GM18909 (cell line): ENCODE measurements at regions not wholly inside any gene's neighbourhood (a gene's known extent, or its start where the extent isn't known, plus 50 kb on each side); places are given as distances from the start of the nearest gene placed in this dataset.
"Not testable (repeated sequence)": the region's sequence is repeated elsewhere in the genome, so short reads cannot be mapped to it uniquely, and the experiment has no call there.

Source experiments
- ATAC-seq: cut with Tn5 transposase; IDR thresholded peaks from one replicate; pipeline ENCODE4 v1.9.1; 2021; ENCODE audit warnings: mild to moderate bottlenecking; ENCODE audit not compliant: unreplicated experiment, poor library complexity

GRCh38 chr11:57871231-57871630 lies 109.6 kb downstream of the CTNND1 start:
- no peak for ATAC-seq

DNA sequence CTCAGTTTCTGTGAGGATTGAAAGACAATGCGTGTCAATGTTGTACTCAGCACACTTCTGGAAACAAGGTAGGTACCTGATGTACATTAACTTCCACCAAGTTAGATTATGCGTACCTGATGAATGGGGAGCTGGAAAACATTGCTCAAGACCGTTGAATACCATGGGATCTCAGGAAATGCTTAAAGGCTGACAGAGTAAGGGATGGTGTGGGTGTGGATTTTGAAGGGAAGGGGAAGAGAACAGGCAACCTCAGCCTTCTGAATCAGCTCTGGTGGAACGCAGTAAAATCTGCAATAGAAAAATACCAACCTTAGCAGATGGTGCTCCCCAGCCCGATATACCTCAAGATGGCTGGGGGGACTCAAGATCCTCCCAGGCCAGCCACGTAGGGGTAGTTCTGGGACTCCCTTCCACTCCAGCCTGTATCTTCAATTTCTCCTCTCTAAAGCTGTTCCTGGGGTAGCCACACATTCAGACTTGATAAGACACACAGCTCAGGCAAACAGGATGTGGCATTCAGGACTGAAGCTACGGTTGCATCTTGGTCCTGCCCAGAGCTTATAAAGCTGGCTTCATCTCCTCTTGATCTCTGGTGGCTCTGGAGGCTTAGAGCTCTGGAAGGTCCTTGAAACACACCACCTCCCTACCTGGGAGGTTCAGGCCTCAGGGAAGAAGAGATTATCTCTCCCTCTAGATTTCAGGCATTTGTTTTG lies 111.8 kb downstream of the CTNND1 start:
- no peak for ATAC-seq

DNA sequence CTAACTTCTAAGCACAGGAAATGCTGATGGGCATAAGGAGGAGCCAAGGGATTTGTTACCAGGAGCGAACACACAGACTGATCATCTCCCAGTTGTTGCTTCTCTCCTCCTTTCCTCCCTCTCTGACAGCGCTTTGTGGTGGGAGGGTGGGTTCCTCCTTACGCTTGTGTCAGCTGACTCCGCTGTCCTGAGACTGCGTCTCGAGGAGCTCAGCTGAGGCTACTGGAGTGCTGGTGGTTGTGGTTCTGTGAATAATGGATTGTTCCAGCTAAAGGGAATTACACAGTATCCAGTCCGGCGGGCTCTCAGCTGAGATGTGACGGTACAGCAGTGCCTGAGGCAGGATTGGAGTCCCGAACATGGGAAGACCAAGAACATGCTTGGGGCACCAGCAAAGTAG lies 113.4 kb downstream of the CTNND1 start:
- no peak for ATAC-seq

GRCh38 chr11:57881647-57882046 lies 120.0 kb downstream of the CTNND1 start:
- ATAC-seq, result no peak

GRCh38 chr11:57883630-57884029 lies 122.0 kb downstream of the CTNND1 start:
- ATAC-seq, result no peak

DNA sequence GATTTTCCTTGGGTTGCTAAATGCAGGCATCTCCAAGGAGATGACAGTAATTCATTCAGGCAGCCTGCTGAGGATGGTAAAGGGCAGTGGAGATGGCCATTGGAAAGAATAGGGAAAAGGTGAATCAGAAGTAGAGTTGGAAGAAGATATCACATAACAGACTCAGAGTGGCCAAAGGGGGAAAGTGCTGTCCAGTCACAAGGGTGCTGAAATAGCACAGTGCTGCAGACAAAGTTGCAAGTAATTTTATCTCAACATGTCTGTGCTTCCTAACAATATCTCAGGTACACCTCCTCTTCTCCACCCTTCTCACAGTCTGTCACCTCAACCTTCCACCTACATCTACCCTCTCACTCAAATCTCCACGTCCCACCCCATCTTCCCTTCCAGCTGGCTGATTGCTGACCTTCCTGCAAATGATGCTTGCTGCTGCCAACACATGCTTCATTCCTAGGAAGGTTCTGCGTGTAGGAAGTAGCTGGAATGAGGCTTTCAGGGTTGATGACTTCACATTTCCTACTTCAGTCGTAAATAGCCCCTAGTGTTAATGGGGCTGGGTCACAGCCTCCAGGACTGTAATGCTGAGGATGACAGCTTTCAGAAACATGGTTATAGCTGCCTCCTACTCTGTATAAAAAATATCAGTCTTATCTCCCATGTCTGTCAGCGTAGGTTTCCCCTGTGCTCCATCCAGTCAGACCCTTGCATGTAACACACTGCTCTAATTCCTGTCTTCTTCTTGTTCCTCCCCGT lies 123.9 kb downstream of the CTNND1 start:
- ATAC-seq, result no peak

DNA sequence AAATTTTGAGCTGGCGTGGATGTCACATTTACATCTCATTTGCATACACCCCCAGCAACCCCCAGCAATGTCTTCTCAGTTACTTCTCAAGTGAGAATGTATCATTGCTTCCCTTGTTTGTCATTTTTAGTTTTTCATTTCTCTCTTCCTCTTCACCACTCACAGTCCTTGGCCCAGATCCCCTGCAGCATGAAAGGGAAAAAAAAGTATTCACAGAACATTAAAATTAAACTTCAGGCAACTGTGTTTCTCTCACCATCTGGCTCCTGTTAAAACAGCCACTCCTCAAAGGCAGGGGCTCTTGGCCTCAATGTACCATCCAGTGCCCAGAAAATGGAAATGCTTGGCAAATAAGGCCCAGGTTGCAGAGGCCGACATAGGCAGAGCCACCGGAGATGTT lies 126.8 kb downstream of the CTNND1 start:
- ATAC-seq, result no peak

- ATAC-seq, result no peak
These were observed 128.9 kb downstream of the CTNND1 start for GRCh38 chr11:57890521-57890920.

DNA sequence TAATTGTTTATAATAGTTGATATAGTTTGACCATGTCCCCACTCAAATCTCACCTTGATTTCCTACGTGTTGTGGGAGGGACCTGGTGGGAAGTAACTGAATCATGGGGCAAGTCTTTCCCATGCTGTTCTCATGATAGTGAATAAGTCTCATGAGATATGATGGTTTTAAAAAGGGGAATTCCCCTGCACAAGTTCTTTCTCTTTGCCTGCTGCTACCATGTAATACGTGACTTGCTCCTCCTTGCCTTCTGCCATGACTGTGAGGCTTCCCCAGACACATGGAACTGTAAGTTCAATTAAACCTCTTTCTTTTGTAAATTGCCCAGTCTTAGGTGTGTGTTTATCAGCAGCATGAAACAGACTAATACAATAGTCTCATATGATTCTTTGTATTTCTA lies 130.5 kb upstream of the OR9Q1 start:
- not testable (repeated sequence) for ATAC-seq

- no peak for ATAC-seq
These were observed 127.1 kb upstream of the OR9Q1 start for GRCh38 chr11:57896361-57897145.

DNA sequence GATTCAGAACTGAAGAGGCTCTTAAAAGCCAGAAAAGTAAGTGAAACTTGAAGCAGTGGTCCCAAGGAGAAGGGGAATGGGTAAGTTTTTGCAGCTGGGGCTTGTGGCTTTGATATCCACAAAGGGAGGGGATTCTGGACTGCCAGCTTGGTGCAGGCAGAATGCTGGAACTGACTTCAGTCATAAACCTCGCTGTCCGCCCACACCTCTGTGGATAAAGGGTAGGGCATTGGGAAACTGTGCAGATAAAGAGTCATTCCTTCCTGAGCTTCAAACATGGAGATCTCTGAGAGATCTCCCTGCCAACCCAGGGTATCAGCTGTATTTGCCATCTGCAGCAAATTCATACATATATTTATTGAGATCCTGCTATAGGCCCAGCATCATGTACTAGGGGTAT lies 124.3 kb upstream of the OR9Q1 start:
- no peak for ATAC-seq

DNA sequence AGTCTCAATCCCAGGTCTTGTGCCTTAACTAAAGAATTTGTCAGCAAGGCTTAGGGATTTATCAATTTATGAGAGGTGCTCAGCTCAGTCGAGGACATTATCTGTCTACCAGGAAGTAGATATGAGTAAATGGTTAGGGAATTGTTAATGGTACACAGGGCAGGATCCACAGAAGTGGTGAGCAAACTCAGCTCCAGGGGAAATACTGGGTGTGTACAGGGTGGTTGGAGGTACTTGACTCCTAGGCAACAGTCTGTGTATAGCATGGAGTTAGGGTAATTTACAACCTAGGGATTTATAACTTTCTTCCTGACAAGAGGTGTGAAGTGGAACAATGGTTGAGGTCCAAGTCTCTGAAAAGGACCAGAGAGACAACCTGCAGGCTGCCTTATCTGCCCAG lies 123.4 kb upstream of the OR9Q1 start:
- no peak for ATAC-seq

DNA sequence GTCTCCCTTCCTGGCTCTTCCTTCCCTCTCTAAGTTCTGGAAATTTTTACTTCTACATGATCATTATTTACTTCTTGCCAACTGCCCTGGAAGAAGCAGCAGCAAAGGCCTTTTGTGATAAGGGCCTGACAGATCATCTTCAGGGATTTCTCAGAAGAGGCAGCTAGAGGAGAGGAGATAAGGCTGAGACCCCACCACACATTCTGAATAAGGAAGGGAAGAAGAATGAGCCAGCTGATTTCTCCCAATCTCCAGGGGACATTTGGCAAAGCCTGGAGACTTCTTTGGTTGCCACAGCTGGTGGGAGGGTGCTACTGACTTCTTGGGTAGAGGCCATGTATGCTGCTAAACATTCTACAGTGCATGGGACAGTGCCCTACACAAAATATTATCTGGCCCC lies 122.4 kb upstream of the OR9Q1 start:
- no peak for ATAC-seq

DNA sequence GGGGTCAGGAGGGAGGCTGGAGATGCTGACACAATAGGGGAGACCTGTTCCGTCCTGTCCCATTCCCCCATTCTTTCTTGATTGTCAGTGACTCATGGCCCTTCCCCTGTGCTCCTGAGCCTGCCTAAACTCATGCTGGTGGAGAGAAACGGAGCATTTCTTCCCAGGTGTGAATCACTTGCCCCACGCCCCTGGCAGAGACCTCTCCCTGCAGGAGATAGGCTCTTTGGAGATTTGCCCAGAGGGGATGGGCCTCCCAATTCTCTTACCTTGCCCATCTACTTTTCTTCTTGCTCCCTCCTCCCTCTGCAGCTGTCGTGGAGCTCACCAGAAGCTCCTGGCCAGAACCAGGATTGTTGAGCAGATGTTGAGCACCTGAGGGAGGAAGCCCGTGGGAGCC lies 121.9 kb upstream of the OR9Q1 start:
- ATAC-seq, result no peak

DNA sequence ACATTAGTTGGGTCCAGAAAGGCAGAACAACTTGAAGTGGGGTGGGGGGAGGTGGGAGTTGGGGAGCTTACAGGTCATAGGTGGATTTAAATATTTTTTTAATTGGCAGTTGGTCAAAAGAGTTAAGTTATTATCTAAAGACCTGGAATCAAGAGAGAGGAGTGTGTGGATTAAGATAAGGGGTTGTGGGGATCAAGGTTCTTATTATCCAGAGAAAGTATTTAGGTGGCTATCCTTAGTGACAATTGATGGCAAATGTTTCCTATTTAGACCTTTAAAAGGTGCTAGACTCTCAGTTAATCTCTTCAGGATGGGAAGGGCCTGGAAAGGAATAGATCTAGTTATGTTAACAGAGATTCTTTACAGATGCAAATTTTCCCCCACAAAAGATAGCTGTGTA lies 120.7 kb upstream of the OR9Q1 start:
- no peak for ATAC-seq

- ATAC-seq, result peak; percentile 95
These were observed 120.1 kb upstream of the OR9Q1 start for GRCh38 chr11:57903441-57904123.

DNA sequence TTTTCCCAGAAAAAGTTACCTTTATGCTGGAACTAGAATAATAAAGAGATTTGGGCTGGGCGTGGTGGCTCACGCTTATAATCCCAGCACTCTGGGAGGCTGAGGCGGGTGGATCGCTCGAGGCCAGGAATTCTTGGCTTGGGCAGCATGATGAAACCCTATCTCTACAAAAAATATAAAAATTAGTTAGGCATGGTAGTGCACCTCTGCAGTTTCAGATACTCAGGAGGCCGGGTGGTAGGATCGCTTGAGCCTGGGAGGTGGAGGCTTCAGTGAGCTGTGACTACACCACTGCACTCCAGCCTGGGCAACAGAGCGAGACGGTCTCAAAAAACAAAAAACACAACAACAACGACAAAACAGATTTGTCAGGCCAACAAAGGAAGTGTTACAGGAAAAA lies 119.3 kb upstream of the OR9Q1 start:
- peak; percentile 35 for ATAC-seq

GRCh38 chr11:57905439-57905838 lies 118.2 kb upstream of the OR9Q1 start:
- ATAC-seq, result no peak

GRCh38 chr11:57908399-57908798 lies 115.3 kb upstream of the OR9Q1 start:
- ATAC-seq, result not testable (repeated sequence)

- ATAC-seq, result not testable (repeated sequence)
These were observed 112.2 kb upstream of the OR9Q1 start for GRCh38 chr11:57911522-57911921.
